H9 (cell line): ENCODE measurements at regions not wholly inside any gene's neighbourhood (a gene's known extent, or its start where the extent isn't known, plus 50 kb on each side); places are given as distances from the start of the nearest gene placed in this dataset.
"Not testable (repeated sequence)": the region's sequence is repeated elsewhere in the genome, so short reads cannot be mapped to it uniquely, and the experiment has no call there.

Source experiments
- DNase-seq: peaks from one replicate; pipeline ENCODE4 v3.0.0-alpha.2; 2017
- H2AFZ ChIP-seq: one replicate; pipeline ENCODE4 v1.6.1; 2013; ENCODE audit warnings: mild to moderate bottlenecking, low read length, control low read depth, moderate library complexity
- H2AK5ac ChIP-seq: 2 replicates; pipeline ENCODE4 v1.6.1; 2013; ENCODE audit warnings: low read length, control low read depth, mixed read lengths; ENCODE audit not compliant: insufficient read length
- H2BK120ac ChIP-seq: one replicate; pipeline ENCODE4 v1.6.1; 2013; ENCODE audit warnings: low read depth, mild to moderate bottlenecking, low read length, control low read depth, inconsistent platforms; ENCODE audit not compliant: poor library complexity, severe bottlenecking
- H2BK12ac ChIP-seq: 2 replicates; pipeline ENCODE4 v1.6.1; 2013; ENCODE audit warnings: low read length, control low read depth, mixed read lengths, low read depth; ENCODE audit not compliant: insufficient read length
- H2BK15ac ChIP-seq: 2 replicates; pipeline ENCODE4 v1.6.1; 2013; ENCODE audit warnings: low read depth, low read length, control low read depth
- H2BK20ac ChIP-seq: one replicate; pipeline ENCODE4 v1.6.1; 2013; ENCODE audit warnings: low read depth, mild to moderate bottlenecking, low read length, control low read depth, inconsistent platforms; ENCODE audit not compliant: poor library complexity, severe bottlenecking
- H2BK5ac ChIP-seq: 2 replicates; pipeline ENCODE4 v1.6.1; 2013; ENCODE audit warnings: low read length, control low read depth, mixed read lengths; ENCODE audit not compliant: insufficient read length
- H3K14ac ChIP-seq: 2 replicates; pipeline ENCODE4 v1.6.1; 2013; ENCODE audit warnings: low read length, control low read depth; ENCODE audit not compliant: insufficient read depth
- H3K18ac ChIP-seq: 2 replicates; pipeline ENCODE4 v1.6.1; 2013; ENCODE audit warnings: low read depth, mild to moderate bottlenecking, mixed read lengths, low read length, control low read depth; ENCODE audit not compliant: insufficient read length
- H3K23ac ChIP-seq: 2 replicates; pipeline ENCODE4 v1.6.1; 2013; ENCODE audit warnings: low read length, control low read depth, mixed read lengths, low read depth; ENCODE audit not compliant: insufficient read length
- H3K23me2 ChIP-seq: 2 replicates; pipeline ENCODE4 v1.6.1; 2013; ENCODE audit warnings: low read depth, mild to moderate bottlenecking, mixed read lengths, low read length, control low read depth; ENCODE audit not compliant: insufficient read length, poor library complexity, severe bottlenecking
- H3K27ac ChIP-seq: 2 replicates; pipeline ENCODE4 v1.5.1; 2013; ENCODE audit warnings: low read length, control low read depth, mixed read lengths, low read depth; ENCODE audit not compliant: insufficient read length
- H3K27me3 ChIP-seq: 2 replicates; pipeline ENCODE4 v1.6.1; 2013; ENCODE audit warnings: low read length, control low read depth, inconsistent platforms; ENCODE audit not compliant: insufficient read depth
- H3K4ac ChIP-seq: 2 replicates; pipeline ENCODE4 v1.6.1; 2013; ENCODE audit warnings: low read depth, mild to moderate bottlenecking, control low read depth, inconsistent platforms, low read length, moderate library complexity
- H3K4me1 ChIP-seq: 2 replicates; pipeline ENCODE4 v1.6.1; 2013; ENCODE audit warnings: low read length, control low read depth, inconsistent platforms; ENCODE audit not compliant: insufficient read depth
- H3K4me2 ChIP-seq: 2 replicates; pipeline ENCODE4 v1.6.1; 2013; ENCODE audit warnings: low read length, control low read depth, mixed read lengths; ENCODE audit not compliant: insufficient read length, insufficient read depth
- H3K56ac ChIP-seq: 2 replicates; pipeline ENCODE4 v1.6.1; 2013; ENCODE audit warnings: low read depth, mild to moderate bottlenecking, mixed read lengths, low read length, control low read depth; ENCODE audit not compliant: insufficient read length
- H3K79me1 ChIP-seq: 2 replicates; pipeline ENCODE4 v1.6.1; 2013; ENCODE audit warnings: low read depth, mild to moderate bottlenecking, moderate library complexity, low read length, control low read depth, inconsistent platforms; ENCODE audit not compliant: insufficient read depth, poor library complexity, severe bottlenecking
- H3K79me2 ChIP-seq: 2 replicates; pipeline ENCODE4 v1.6.1; 2013; ENCODE audit warnings: low read length, control low read depth, inconsistent platforms; ENCODE audit not compliant: insufficient read depth
- H3K9ac ChIP-seq: 2 replicates; pipeline ENCODE4 v1.6.1; 2013; ENCODE audit warnings: low read length, control low read depth, mixed read lengths; ENCODE audit not compliant: insufficient read length; ENCODE audit errors: extremely low read depth
- H3K9me3 ChIP-seq: one replicate; pipeline ENCODE4 v1.6.1; 2013; ENCODE audit warnings: low read depth, low read length, inconsistent platforms; ENCODE audit not compliant: control insufficient read depth
- H3T11ph ChIP-seq: one replicate; pipeline ENCODE4 v1.6.1; 2013; ENCODE audit warnings: mild to moderate bottlenecking, low read length, control low read depth, inconsistent platforms
- H4K20me1 ChIP-seq: one replicate; pipeline ENCODE4 v1.6.1; 2013; ENCODE audit not compliant: control insufficient read depth, insufficient read length, insufficient read depth
- H4K5ac ChIP-seq: 2 replicates; pipeline ENCODE4 v1.6.1; 2013; ENCODE audit warnings: low read depth, mild to moderate bottlenecking, mixed read lengths, low read length, control low read depth; ENCODE audit not compliant: insufficient read length
- H4K8ac ChIP-seq: replicated peaks from 2 replicates; pipeline ENCODE4 v1.6.1; 2013; ENCODE audit warnings: low read length, control low read depth, mixed read lengths, low read depth; ENCODE audit not compliant: insufficient read length
- H4K91ac ChIP-seq: 2 replicates; pipeline ENCODE4 v1.6.1; 2013; ENCODE audit warnings: low read depth, mild to moderate bottlenecking, moderate library complexity, mixed read lengths, low read length, control low read depth; ENCODE audit not compliant: insufficient read length
- H3K27ac Mint-ChIP-seq, 3 experiments: 2 replicates in 2 of 3; 3 replicates in 1 of 3; pipeline ENCODE4 v1.8.0; 2020 to 2021; ENCODE audit warnings: mixed read lengths in 3 of 3, mild to moderate bottlenecking in 1 of 3, moderate library complexity in 1 of 3
- H3K27me3 Mint-ChIP-seq: 2 replicates; pipeline ENCODE4 v1.8.0; 2021; ENCODE audit warnings: low read depth, mild to moderate bottlenecking, moderate library complexity, mixed read lengths
- H3K36me3 Mint-ChIP-seq, 3 experiments: 2 replicates in 2 of 3; 3 replicates in 1 of 3; pipeline ENCODE4 v1.8.0; 2020 to 2021; ENCODE audit warnings: low read depth in 3 of 3, mixed read lengths in 3 of 3; ENCODE audit not compliant: insufficient read depth in 1 of 3
- H3K4me1 Mint-ChIP-seq, 2 experiments: 2 replicates each; pipeline ENCODE4 v1.8.0; 2020; ENCODE audit warnings: mixed read lengths in 2 of 2
- H3K4me3 Mint-ChIP-seq, 2 experiments: 2 replicates in 1 of 2; 3 replicates in 1 of 2; pipeline ENCODE4 v1.8.0; 2020 to 2021; ENCODE audit warnings: mild to moderate bottlenecking in 2 of 2, mixed read lengths in 2 of 2, moderate library complexity in 1 of 2
- H3K9me3 Mint-ChIP-seq, 2 experiments: 2 replicates in 1 of 2; 3 replicates in 1 of 2; pipeline ENCODE4 v1.8.0; 2020; ENCODE audit warnings: mild to moderate bottlenecking in 2 of 2, mixed read lengths in 2 of 2, moderate library complexity in 1 of 2
- WGBS: extraction: QIAGEN DNeasy Blood & Tissue Kit; methylation state at CpG from one replicate; pipeline ENCODE4 v1.1.7; 2013; ENCODE audit warnings: missing lambda C conversion rate, low lambda C conversion rate, mixed read lengths; ENCODE audit not compliant: insufficient read length; ENCODE audit errors: extremely low coverage; 5-methylcytosine and 5-hydroxymethylcytosine counted together
- TF ChIP-seq, protein P1 (sequence below): fragments of 200-600 bp; sonication (generic); conservative IDR thresholded peaks from 3 replicates; pipeline ENCODE4 v1.8.0; 2021; ENCODE audit warnings: antibody characterized with exemption, mild to moderate bottlenecking

DNA sequence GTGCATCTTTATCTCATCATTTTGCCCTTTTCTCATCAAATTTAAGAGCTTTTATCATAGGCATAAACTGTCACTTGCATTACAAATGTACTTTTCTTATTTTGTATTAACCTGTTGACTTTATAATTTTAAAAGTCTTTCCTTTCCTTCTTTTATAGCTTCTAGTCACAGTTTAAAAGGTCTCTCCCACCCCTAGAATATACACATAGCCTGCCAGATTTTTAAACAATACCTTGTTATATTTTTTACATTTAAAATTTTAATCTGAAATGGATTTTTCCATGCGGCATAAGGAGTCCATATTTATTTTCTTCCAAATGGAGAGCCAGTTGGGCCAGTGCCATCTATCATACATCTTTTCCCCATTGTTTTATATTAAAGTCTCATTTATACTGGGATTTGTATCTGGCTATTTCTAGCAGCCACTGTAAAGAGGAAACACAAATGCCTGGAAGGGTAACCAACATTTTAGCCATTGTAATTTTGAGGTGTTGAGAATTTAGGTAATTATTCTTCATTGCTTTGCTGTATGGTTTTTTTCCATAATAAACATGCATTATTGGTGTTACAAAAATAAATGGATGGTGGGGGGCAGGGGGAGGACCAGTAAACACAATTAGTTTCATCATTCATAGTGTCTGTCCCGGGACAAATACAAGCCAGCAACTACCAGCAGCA is 92.8 kb downstream of the CCDC71L start:
- peak overlapping the region; percentile 37 for H3T11ph ChIP-seq
- TF ChIP-seq, protein P1, sequence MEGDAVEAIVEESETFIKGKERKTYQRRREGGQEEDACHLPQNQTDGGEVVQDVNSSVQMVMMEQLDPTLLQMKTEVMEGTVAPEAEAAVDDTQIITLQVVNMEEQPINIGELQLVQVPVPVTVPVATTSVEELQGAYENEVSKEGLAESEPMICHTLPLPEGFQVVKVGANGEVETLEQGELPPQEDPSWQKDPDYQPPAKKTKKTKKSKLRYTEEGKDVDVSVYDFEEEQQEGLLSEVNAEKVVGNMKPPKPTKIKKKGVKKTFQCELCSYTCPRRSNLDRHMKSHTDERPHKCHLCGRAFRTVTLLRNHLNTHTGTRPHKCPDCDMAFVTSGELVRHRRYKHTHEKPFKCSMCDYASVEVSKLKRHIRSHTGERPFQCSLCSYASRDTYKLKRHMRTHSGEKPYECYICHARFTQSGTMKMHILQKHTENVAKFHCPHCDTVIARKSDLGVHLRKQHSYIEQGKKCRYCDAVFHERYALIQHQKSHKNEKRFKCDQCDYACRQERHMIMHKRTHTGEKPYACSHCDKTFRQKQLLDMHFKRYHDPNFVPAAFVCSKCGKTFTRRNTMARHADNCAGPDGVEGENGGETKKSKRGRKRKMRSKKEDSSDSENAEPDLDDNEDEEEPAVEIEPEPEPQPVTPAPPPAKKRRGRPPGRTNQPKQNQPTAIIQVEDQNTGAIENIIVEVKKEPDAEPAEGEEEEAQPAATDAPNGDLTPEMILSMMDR = no peak
- H4K20me1 ChIP-seq = no peaks in the 10 kb centered on the region
- Mint-ChIP-seq H3K9me3 (peaks cover 0 to 3% of the 10 kb centered on the region in 2 experiments; a peak in 3 of 5 replicates), H3K4me3 (no peak overlapping the region), H3K36me3 (peaks cover 0 to 3% (median 0%) of the 10 kb centered on the region in 3 experiments; a peak in 3 of 7 replicates), H3K27me3 (no peaks in the 10 kb centered on the region), H3K4me1 (peaks cover 10% of the 10 kb centered on the region in 2 experiments), H3K27ac (peak overlapping the region in 1 of 3 experiments; percentile 86; a peak in 1 of 7 replicates)
- no peak overlapping the region for H3K14ac ChIP-seq
- no peak overlapping the region for H2AK5ac ChIP-seq
- H3K4ac ChIP-seq = no peak overlapping the region
- no peaks in the 10 kb centered on the region for H3K79me1 ChIP-seq
- no peak overlapping the region for H2BK120ac ChIP-seq
- H3K27me3 ChIP-seq = no peaks in the 10 kb centered on the region
- H3K4me2 ChIP-seq = no peak overlapping the region
- H3K27ac ChIP-seq = no peak overlapping the region
- no peak overlapping the region for H3K23ac ChIP-seq
- H2BK15ac ChIP-seq = no peak overlapping the region
- DNase-seq = no peak
- no peak overlapping the region for H2BK12ac ChIP-seq
- no peak overlapping the region for H3K56ac ChIP-seq
- H3K23me2 ChIP-seq = no peaks in the 10 kb centered on the region
- H3K79me2 ChIP-seq = no peaks in the 10 kb centered on the region
- no peak overlapping the region for H3K18ac ChIP-seq
- H2BK20ac ChIP-seq = no peak overlapping the region
- H3K4me1 ChIP-seq = peaks cover 2% of the 10 kb centered on the region; the same call in 1 of the 2 replicates
- H2AFZ ChIP-seq = no peak overlapping the region
- H4K8ac ChIP-seq = no peak overlapping the region
- no peak overlapping the region for H4K5ac ChIP-seq
- no peak overlapping the region for H3K9ac ChIP-seq
- H3K9me3 ChIP-seq = no peaks in the 10 kb centered on the region
- H2BK5ac ChIP-seq = no peak overlapping the region
- no CpG with 5 or more reads among the region's 2 CpGs for WGBS
- no peak overlapping the region for H4K91ac ChIP-seq

DNA sequence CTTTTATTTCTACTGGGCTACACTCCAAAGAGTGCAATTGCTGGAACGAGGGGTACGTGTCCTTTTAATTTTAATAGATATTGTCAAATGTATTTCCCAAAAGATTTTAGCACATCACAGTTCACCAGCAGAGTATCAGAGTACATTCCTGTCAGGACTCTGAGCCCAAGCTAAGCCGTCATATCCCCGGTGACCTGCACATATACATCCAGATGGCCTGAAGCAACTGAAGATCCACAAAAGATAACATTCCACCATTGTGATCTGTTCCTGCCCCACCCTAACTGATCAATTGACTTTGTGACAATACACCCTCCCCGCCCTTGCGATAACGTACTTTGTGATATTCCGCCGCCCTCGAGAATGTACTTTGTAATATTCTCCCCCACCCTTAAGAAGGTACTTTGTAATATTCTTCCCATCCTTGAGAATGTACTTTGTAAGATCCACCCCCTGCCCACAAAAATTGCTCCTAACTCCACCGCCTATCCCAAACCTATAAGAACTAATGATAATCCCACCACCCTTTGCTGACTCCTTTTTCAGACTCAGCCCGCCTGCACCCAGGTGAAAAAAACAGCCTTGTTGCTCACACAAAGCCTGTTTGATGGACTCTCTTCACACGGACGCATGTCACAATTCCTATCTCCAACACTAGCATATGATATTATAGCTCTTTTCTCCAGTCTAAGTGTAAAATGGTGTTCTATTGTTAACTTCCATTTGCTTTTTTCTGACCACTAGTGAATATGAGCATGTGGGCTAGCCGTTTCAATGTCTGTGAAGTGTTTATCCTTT is 93.6 kb downstream of the CCDC71L start:
- H3K18ac ChIP-seq, H3K4me2 ChIP-seq, H3K27me3 ChIP-seq, H2BK5ac ChIP-seq, H2BK20ac ChIP-seq, H3K56ac ChIP-seq, H3K27ac ChIP-seq, H4K8ac ChIP-seq, H3K14ac ChIP-seq, H3K23me2 ChIP-seq, H3K4ac ChIP-seq, H3K27ac Mint-ChIP-seq, H2BK12ac ChIP-seq, H3K9ac ChIP-seq, H4K20me1 ChIP-seq, H3K27me3 Mint-ChIP-seq, H3K4me3 Mint-ChIP-seq, H3K79me1 ChIP-seq, H3K23ac ChIP-seq, DNase-seq, H4K91ac ChIP-seq, H3K79me2 ChIP-seq, H2BK15ac ChIP-seq, H3K4me1 ChIP-seq, H3K9me3 ChIP-seq, H3T11ph ChIP-seq, H2AFZ ChIP-seq, H2AK5ac ChIP-seq, H3K9me3 Mint-ChIP-seq, H3K36me3 Mint-ChIP-seq, H4K5ac ChIP-seq, H2BK120ac ChIP-seq: not testable (repeated sequence)
- WGBS = no CpG with 5 or more reads among the region's 15 CpGs
- peaks cover 10% of the 10 kb centered on the region in 2 experiments for H3K4me1 Mint-ChIP-seq
